Lung (tissue), 11 donors: ENCODE measurements at regions not wholly inside any gene's neighbourhood (a gene's known extent, or its start where the extent isn't known, plus 50 kb on each side); places are given as distances from the start of the nearest gene placed in this dataset.

ENCODE experiments used
- ATAC-seq: fragments of 200-7000 bp; cut with Tn5 transposase; one replicate; pipeline ENCODE4 v1.9.1; 2020; ENCODE audit warnings: moderate number of reproducible peaks; ENCODE audit not compliant: insufficient read depth, low FRiP score
- DNase-seq, 3 donors: peaks; one replicate each; pipeline ENCODE4 v3.0.0-alpha.2; 2013 to 2017
- H3K27ac ChIP-seq, 2 donors: one replicate each; pipeline ENCODE4 v1.5.1; 2013; ENCODE audit warnings: mild to moderate bottlenecking in 2 of 2, moderate library complexity in 2 of 2, control low read depth in 1 of 2, inconsistent platforms in 1 of 2, low read depth in 1 of 2, low read length in 1 of 2
- H3K27me3 ChIP-seq, 3 donors: one replicate each; pipeline ENCODE4 v1.5.1; 2013; ENCODE audit warnings: low read length in 2 of 3; ENCODE audit not compliant: control insufficient read depth in 3 of 3, insufficient read depth in 3 of 3
- H3K36me3 ChIP-seq, 4 donors: one replicate each; pipeline ENCODE4 v1.5.1; 2013; ENCODE audit warnings: low read length in 4 of 4, mild to moderate bottlenecking in 1 of 4, moderate library complexity in 1 of 4; ENCODE audit not compliant: control insufficient read depth in 4 of 4, insufficient read depth in 4 of 4
- H3K4me1 ChIP-seq, 5 donors: one replicate each; pipeline ENCODE4 v1.5.1; 2013; ENCODE audit warnings: low read length in 5 of 5, mild to moderate bottlenecking in 2 of 5, moderate library complexity in 1 of 5; ENCODE audit not compliant: control insufficient read depth in 5 of 5, insufficient read depth in 5 of 5
- H3K4me3 ChIP-seq: one replicate; pipeline ENCODE4 v1.5.1; 2013; ENCODE audit warnings: mild to moderate bottlenecking, control low read depth, moderate library complexity
- H3K9ac ChIP-seq, 2 donors: one replicate each; pipeline ENCODE4 v1.5.1; 2013; ENCODE audit warnings: low read length in 2 of 2, control low read depth in 1 of 2; ENCODE audit not compliant: insufficient read depth in 1 of 2
- H3K9me3 ChIP-seq, 4 donors: one replicate each; pipeline ENCODE4 v1.5.1; 2013; ENCODE audit warnings: low read length in 3 of 4, mild to moderate bottlenecking in 1 of 4, moderate library complexity in 1 of 4; ENCODE audit not compliant: control insufficient read depth in 4 of 4, insufficient read depth in 3 of 4
- WGBS, 2 donors: extraction: QIAGEN DNeasy Blood & Tissue Kit; methylation state at CpG; one replicate each; pipeline ENCODE4 v1.1.7; 2013; 5-methylcytosine and 5-hydroxymethylcytosine counted together
- TF ChIP-seq, protein P1 (sequence below): IDR thresholded peaks from 2 replicates; pipeline ENCODE4 v1.5.1; 2012; ENCODE audit warnings: mild to moderate bottlenecking; ENCODE audit errors: control extremely low read depth, extremely low read depth
- donor health status: control.
- donor health status: control.
- donor health status: Bipolar disorder and iron deficiency.
- donor health status: healthy.
- donor health status: DM: yes; HTN: yes; CAD: no.

DNA sequence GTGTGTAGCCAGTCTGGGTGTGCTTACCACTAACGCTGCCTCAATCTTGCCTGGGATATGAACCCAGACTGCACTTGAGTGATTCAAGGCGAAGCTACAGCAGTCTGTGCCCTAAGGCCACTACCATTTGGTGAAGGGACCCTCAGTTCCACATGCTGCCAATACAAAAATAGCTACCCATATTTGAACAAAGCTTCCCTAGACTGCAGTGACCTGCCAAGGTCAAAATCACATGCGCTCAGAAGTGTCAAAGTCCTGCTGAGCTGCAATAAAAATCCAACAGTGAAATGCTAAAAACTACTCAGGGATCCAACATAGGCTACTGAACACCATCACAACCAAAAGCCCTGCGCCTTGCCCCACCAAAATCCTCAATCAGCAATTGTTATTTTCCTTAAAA is 472.3 kb upstream of the VSTM2A start:
- no peaks in the 10 kb centered on the region for H3K4me1 ChIP-seq
- WGBS, 2 donors: 81 to 83% methylated on average over 4 of the region's 4 CpGs
- no peak overlapping the region for H3K9ac ChIP-seq
- H3K36me3 ChIP-seq: no peaks in the 10 kb centered on the region
- no peak overlapping the region for H3K4me3 ChIP-seq
- ATAC-seq (no peak), DNase-seq (no peak)
- TF ChIP-seq, protein P1, sequence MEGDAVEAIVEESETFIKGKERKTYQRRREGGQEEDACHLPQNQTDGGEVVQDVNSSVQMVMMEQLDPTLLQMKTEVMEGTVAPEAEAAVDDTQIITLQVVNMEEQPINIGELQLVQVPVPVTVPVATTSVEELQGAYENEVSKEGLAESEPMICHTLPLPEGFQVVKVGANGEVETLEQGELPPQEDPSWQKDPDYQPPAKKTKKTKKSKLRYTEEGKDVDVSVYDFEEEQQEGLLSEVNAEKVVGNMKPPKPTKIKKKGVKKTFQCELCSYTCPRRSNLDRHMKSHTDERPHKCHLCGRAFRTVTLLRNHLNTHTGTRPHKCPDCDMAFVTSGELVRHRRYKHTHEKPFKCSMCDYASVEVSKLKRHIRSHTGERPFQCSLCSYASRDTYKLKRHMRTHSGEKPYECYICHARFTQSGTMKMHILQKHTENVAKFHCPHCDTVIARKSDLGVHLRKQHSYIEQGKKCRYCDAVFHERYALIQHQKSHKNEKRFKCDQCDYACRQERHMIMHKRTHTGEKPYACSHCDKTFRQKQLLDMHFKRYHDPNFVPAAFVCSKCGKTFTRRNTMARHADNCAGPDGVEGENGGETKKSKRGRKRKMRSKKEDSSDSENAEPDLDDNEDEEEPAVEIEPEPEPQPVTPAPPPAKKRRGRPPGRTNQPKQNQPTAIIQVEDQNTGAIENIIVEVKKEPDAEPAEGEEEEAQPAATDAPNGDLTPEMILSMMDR: no peak
- H3K27ac ChIP-seq: no peak overlapping the region
- H3K9me3 ChIP-seq: peaks cover 0 to 2% (median 0%) of the 10 kb centered on the region in 4 donors
- no peaks in the 10 kb centered on the region for H3K27me3 ChIP-seq

DNA sequence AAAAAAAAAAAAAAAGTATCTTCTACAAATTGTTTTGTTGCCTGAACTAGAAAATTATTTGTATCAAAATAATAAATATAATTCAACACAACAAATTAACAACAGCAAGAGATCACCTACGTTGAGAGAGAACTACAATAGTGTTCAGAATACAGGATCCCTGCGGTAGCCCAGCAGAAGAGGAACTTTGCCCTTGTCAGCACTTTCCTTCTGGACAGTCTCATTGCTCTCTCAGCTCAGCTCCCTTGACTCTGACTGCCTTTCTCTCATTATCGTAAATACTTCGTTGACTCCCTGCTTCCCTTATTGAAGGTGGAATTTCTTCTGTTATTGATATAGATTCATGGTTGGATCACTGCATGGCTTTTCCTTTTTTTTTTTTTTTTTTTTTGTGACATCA is 469.5 kb upstream of the VSTM2A start:
- Histone ChIP-seq H3K9ac (no peak overlapping the region), H3K4me1 (no peaks in the 10 kb centered on the region), H3K27ac (no peak overlapping the region), H3K27me3 (no peaks in the 10 kb centered on the region), H3K4me3 (no peak overlapping the region), H3K9me3 (no peaks in the 10 kb centered on the region), H3K36me3 (no peaks in the 10 kb centered on the region)
- DNase-seq: no peak
- no peak for ATAC-seq
- TF ChIP-seq, protein P1: no peak
- WGBS, 2 donors: 76 to 79% methylated on average over 4 of the region's 4 CpGs

DNA sequence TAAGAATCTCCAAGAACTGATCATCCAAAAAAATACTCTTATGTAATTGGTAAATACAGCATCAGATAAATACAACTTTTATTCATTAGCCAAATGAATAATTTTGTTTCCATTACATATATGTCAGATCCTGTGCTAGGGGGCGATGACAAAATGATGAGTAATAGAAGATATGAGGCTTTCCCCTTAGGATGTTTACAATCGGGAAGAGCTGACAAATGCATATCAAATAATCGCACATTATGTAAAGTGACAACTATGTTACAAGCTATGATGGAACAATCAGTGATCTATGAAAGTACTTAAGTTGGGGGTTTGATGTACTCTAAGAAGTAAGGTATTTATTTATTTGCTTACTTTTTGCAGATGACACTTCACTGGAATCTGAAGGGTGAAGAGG is 465.6 kb upstream of the VSTM2A start:
- TF ChIP-seq, protein P1: no peak
- 83 to 85% methylated on average over 3 of the region's 3 CpGs for WGBS, 2 donors
- ATAC-seq: no peak
- Histone ChIP-seq H3K27ac (no peak overlapping the region), H3K9me3 (no peaks in the 10 kb centered on the region), H3K4me1 (no peaks in the 10 kb centered on the region), H3K36me3 (no peaks in the 10 kb centered on the region), H3K27me3 (no peaks in the 10 kb centered on the region), H3K4me3 (no peak overlapping the region), H3K9ac (no peak overlapping the region)
- no peak for DNase-seq

- 39 to 70% methylated on average over 2 of the region's 2 CpGs for WGBS, 2 donors
- Histone ChIP-seq H3K36me3 (no peaks in the 10 kb centered on the region), H3K9me3 (peaks cover 0 to 3% (median 0%) of the 10 kb centered on the region in 4 donors), H3K4me3 (no peak overlapping the region), H3K27me3 (no peaks in the 10 kb centered on the region), H3K9ac (no peak overlapping the region), H3K4me1 (no peaks in the 10 kb centered on the region), H3K27ac (no peak overlapping the region)
- no peak for ATAC-seq
- DNase-seq: no peak
- TF ChIP-seq, protein P1: no peak
Measured at GRCh38 chr7:54080525-54080924, 461.6 kb upstream of the VSTM2A start.
